ENCODE measurements at regions not wholly inside any gene's neighbourhood (a gene's known extent, or its start where the extent isn't known, plus 50 kb on each side); places are given as distances from the start of the nearest gene placed in this dataset.

GRCh38 chr5:28215091-28215490 lies 1176.7 kb upstream of the CDH9 start:
- no peak for DNase-seq

- no peak for DNase-seq
Observed at GRCh38 chr5:28214292-28214691, 1175.9 kb upstream of the CDH9 start.

GRCh38 chr5:28208356-28208755 lies 1170.0 kb upstream of the CDH9 start:
- DNase-seq = no peak

- no peak for DNase-seq
Observed at GRCh38 chr5:28190011-28190410, 1151.6 kb upstream of the CDH9 start.

GRCh38 chr5:28174691-28175090 lies 1136.3 kb upstream of the CDH9 start:
- DNase-seq = no peak

GRCh38 chr5:28165096-28165495 lies 1126.7 kb upstream of the CDH9 start:
- no peak for DNase-seq

- DNase-seq = no peak
Observed at GRCh38 chr5:28164568-28164967, 1126.2 kb upstream of the CDH9 start.

GRCh38 chr5:28156981-28157380 lies 1118.6 kb upstream of the CDH9 start:
- DNase-seq = no peak

- DNase-seq = no peak
Observed at GRCh38 chr5:28143519-28143918, 1105.1 kb upstream of the CDH9 start.

- no peak for DNase-seq
Observed at GRCh38 chr5:28132151-28132550, 1093.8 kb upstream of the CDH9 start.

- DNase-seq = no peak
Observed at GRCh38 chr5:28117691-28118090, 1079.3 kb upstream of the CDH9 start.

- DNase-seq = no peak
Observed at GRCh38 chr5:28117273-28117672, 1078.9 kb upstream of the CDH9 start.

GRCh38 chr5:28110781-28111180 lies 1072.4 kb upstream of the CDH9 start:
- no peak for DNase-seq

- DNase-seq = no peak
Observed at GRCh38 chr5:28104080-28104479, 1065.7 kb upstream of the CDH9 start.

GRCh38 chr5:28084069-28084468 lies 1045.7 kb upstream of the CDH9 start:
- no peak for DNase-seq

- DNase-seq = no peak
Observed at GRCh38 chr5:28082610-28083009, 1044.2 kb upstream of the CDH9 start.

GRCh38 chr5:28077291-28078240 lies 1039.2 kb upstream of the CDH9 start:
- DNase-seq = no peak

GRCh38 chr5:28066856-28067255 lies 1028.5 kb upstream of the CDH9 start:
- no peak for DNase-seq

GRCh38 chr5:28065656-28066055 lies 1027.3 kb upstream of the CDH9 start:
- DNase-seq = no peak

GRCh38 chr5:28046596-28046995 lies 1008.2 kb upstream of the CDH9 start:
- no peak for DNase-seq

- no peak for DNase-seq
Observed at GRCh38 chr5:28027851-28028250, 989.5 kb upstream of the CDH9 start.

- DNase-seq = no peak
Observed at GRCh38 chr5:28017178-28017577, 978.8 kb upstream of the CDH9 start.

- no peak for DNase-seq
Observed at GRCh38 chr5:28014779-28015178, 976.4 kb upstream of the CDH9 start.

GRCh38 chr5:28012538-28012937 lies 974.2 kb upstream of the CDH9 start:
- no peak for DNase-seq

GRCh38 chr5:28009576-28009975 lies 971.2 kb upstream of the CDH9 start:
- DNase-seq = no peak
